Transverse colon (tissue), 4 donors: ENCODE measurements at regions not wholly inside any gene's neighbourhood (a gene's known extent, or its start where the extent isn't known, plus 50 kb on each side); places are given as distances from the start of the nearest gene placed in this dataset.

ENCODE experiments used
- CTCF ChIP-seq, 5 experiments: fragments of 200-600 bp in 3 of 5; fragments of 450-650 bp in 2 of 5; sonication (generic) in 3 of 5; IDR thresholded peaks; 1 replicate in 2 of 5; 2 replicates in 3 of 5; pipeline ENCODE4 v1.5.1; 2016 to 2017; ENCODE audit warnings: antibody characterized with exemption in 5 of 5, inconsistent platforms in 3 of 5, mild to moderate bottlenecking in 2 of 5, moderate library complexity in 1 of 5
- EP300 ChIP-seq: sonication (generic); formaldehyde crosslinking; IDR thresholded peaks from one replicate; pipeline ENCODE4 v1.6.1; 2017; ENCODE audit warnings: antibody characterized with exemption, low read depth
- POLR2A ChIP-seq: fragments of 450-650 bp; IDR thresholded peaks from one replicate; pipeline ENCODE4 v1.6.1; 2016; ENCODE audit warnings: antibody characterized with exemption, mild to moderate bottlenecking, moderate library complexity
- POLR2AphosphoS5 ChIP-seq, 3 donors: sonication (generic); formaldehyde crosslinking; IDR thresholded peaks; one replicate each; pipeline ENCODE4 v1.6.1; 2016; ENCODE audit warnings: antibody characterized with exemption in 3 of 3

- TF ChIP-seq CTCF (IDR thresholded peaks at IDR 0.05) (no peak), POLR2AphosphoS5 (IDR thresholded peaks at IDR 0.05) (no peak), POLR2A (no peak), EP300 (no peak)
These were observed 338.7 kb downstream of the PREX1 start for GRCh38 chr20:48489046-48489463.
